ENCODE measurements at regions not wholly inside any gene's neighbourhood (a gene's known extent, or its start where the extent isn't known, plus 50 kb on each side); places are given as distances from the start of the nearest gene placed in this dataset.

GRCh38 chr6:122322824-122323223, 76.6 kb upstream of the HSF2 start:
- DNase-seq: no peak

DNA sequence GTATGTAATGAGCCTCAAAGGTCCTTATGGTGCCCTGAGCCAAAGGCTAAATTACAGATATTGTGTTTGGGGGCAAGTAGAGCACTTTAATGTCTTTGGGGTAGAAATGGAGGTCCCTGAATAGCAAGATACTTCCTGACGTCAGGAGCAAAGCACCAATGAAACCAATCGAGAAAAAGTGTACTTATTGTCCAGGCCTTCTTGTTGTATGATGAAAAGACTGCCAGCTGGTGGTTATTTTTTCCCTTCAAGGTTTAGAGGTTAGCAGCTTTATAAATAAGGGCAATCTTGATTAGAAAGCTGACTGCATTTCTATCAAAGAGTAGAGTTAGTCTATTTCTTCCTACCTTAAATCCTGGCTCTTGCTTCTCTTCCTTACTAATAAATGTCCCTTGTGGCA, 76.1 kb upstream of the HSF2 start:
- DNase-seq: no peak

DNA sequence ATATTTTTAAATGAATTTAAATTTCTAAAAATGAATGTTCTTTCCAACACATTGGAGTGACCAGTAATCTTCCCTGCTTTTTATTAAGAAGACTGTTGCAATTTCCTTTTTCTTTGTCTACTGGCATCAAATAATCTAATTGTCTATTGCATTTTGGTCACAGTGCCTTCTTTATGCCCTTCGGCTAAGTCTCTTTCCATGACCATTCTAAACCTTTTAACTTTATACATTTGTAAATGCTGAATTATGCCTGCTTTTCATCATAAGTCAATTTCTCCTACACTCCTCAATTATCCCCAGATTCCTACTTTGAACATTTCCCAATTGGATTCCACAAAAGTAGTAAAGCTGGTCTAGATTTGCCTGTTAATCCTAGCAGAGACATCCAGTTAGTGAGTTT, 69.1 kb upstream of the HSF2 start:
- DNase-seq: no peak

DNA sequence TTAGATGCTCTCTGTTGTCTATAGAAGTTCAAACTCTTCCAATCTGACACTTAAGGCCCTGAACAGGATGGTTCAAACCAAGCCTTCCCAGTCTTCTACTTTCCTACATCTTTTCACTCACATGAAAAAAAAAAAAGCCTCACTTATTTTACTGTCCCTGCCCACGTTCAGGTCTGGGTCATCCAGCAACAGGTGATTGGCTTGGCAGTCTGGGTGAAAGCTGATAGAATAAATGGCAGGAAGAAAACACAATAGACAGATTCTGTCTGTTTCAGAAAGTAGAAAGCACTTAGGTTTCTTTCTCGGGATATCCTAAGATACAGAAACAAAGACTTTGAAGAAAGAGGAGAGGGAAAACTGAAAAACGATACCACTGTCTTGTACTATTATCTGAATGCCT, 61.8 kb upstream of the HSF2 start:
- no peak for DNase-seq

GRCh38 chr6:122339661-122340060, 59.8 kb upstream of the HSF2 start:
- DNase-seq: no peak

- DNase-seq: no peak
Observed at GRCh38 chr6:122347280-122347679, 52.2 kb upstream of the HSF2 start.

DNA sequence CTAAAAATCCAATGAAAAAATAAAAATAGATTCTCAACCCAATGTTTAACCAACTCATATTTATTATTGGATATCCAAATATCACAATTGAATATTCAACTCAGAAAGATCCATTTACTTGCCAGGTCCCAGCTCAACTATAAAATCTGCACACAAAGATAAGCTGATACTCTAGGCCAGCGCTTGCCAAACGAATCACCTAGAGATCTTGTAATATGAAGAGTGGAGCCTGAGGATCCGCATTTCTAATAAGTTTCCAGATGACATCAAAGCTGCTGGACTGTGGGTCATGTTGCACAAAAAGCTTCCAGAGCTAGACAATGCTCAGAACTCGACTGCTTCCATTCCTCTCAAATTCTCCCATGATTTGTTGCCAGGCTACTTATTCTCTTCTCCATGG, 51.7 kb upstream of the HSF2 start:
- no peak for DNase-seq
